SJCRH30 (cell line): ENCODE measurements at regions not wholly inside any gene's neighbourhood (a gene's known extent, or its start where the extent isn't known, plus 50 kb on each side); places are given as distances from the start of the nearest gene placed in this dataset.

ENCODE experiments used
- DNase-seq, 2 experiments: peaks; one replicate each; pipeline ENCODE4 v3.0.0-alpha.2; 2015 to 2020
- H3K27ac ChIP-seq: fragments of 250-450 bp; sonication (Bioruptor Pico); 2 replicates; pipeline ENCODE4 v1.5.1; 2020; ENCODE audit warnings: mild to moderate bottlenecking, moderate library complexity
- H3K27me3 ChIP-seq: fragments of 250-450 bp; sonication (Bioruptor Pico); 2 replicates; pipeline ENCODE4 v1.5.1; 2020; ENCODE audit warnings: mild to moderate bottlenecking, moderate library complexity
- H3K36me3 ChIP-seq: fragments of 250-450 bp; sonication (Bioruptor Pico); 2 replicates; pipeline ENCODE4 v1.5.1; 2020; ENCODE audit warnings: mild to moderate bottlenecking, moderate library complexity
- H3K4me1 ChIP-seq: fragments of 250-450 bp; sonication (Bioruptor Pico); 2 replicates; pipeline ENCODE4 v1.5.1; 2020; ENCODE audit warnings: mild to moderate bottlenecking, moderate library complexity
- H3K4me3 ChIP-seq: fragments of 250-450 bp; sonication (Bioruptor Pico); 2 replicates; pipeline ENCODE4 v1.5.1; 2020; ENCODE audit warnings: mild to moderate bottlenecking, moderate library complexity
- H3K9me3 ChIP-seq: fragments of 250-450 bp; sonication (Bioruptor Pico); replicated peaks from 2 replicates; pipeline ENCODE4 v1.5.1; 2020; ENCODE audit warnings: mild to moderate bottlenecking, moderate library complexity

DNA sequence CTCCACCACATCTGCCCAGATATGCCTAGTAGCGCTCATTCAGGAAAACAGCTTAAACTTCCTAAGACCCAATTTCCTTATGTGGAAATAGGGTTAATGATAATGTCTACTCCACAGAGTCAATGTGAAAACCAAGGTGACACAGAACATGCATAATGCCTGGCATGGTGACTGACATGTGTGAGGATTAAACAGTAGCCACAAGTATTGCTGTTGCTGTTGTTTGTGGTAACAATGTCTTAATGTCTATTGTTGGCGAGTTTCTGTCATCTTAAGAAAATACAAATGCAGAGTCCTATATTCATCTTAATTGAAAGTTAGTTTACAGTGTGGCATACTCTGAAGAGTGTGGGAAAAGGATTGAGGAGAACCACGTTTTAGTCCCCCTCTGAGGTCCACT, 75.6 kb upstream of the NGF start:
- H3K36me3 ChIP-seq: no peaks in the 10 kb centered on the region
- no peak overlapping the region for H3K4me3 ChIP-seq
- DNase-seq: no peak
- no peaks in the 10 kb centered on the region for H3K4me1 ChIP-seq
- H3K27ac ChIP-seq: no peak overlapping the region
- no peaks in the 10 kb centered on the region for H3K27me3 ChIP-seq
- no peaks in the 10 kb centered on the region for H3K9me3 ChIP-seq

DNA sequence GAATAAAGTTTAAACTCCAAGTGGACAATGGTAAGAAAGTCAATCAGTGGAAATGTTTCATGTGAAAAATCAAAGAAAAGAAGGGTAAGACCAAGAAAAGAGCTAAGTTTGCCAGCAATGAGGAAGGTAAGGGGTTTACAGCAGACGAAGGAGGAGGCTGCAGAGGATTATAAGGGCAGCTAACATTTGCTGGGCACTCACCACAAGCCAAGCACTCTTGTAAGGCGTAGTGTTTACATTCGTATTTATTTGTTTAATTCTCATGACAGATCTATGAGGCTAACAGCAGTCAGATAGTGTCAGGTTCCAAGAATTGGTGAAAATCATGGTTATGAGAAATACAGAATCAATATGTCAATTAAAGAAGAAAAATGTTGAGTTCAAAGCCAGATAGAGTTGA, 75.2 kb upstream of the NGF start:
- Histone ChIP-seq H3K36me3 (no peaks in the 10 kb centered on the region), H3K4me3 (no peak overlapping the region), H3K27ac (no peak overlapping the region), H3K9me3 (no peaks in the 10 kb centered on the region), H3K4me1 (no peaks in the 10 kb centered on the region), H3K27me3 (no peaks in the 10 kb centered on the region)
- no peak for DNase-seq

DNA sequence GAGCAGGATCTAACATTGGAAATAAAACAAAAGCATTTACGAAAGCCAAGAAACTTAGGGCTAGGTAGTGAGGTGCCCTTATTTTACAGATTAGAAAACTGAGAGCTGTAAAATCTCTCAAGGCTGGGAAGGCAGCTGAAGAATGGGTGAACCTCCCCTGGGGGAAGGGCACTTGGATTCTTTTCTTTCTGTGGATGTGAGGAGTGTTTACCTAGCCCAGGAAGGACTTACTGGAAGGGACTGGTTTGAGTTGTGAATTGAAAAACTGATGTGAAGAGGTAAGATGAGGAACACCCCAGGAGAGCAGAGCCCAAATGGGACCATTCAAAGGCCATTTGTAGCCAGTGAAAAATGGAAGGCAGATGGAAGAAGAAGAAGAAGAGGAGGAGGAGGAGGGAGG, 74.7 kb upstream of the NGF start:
- H3K4me1 ChIP-seq: no peaks in the 10 kb centered on the region
- H3K27me3 ChIP-seq: no peaks in the 10 kb centered on the region
- H3K4me3 ChIP-seq: no peak overlapping the region
- no peaks in the 10 kb centered on the region for H3K36me3 ChIP-seq
- H3K9me3 ChIP-seq: no peaks in the 10 kb centered on the region
- DNase-seq: no peak
- H3K27ac ChIP-seq: no peak overlapping the region

DNA sequence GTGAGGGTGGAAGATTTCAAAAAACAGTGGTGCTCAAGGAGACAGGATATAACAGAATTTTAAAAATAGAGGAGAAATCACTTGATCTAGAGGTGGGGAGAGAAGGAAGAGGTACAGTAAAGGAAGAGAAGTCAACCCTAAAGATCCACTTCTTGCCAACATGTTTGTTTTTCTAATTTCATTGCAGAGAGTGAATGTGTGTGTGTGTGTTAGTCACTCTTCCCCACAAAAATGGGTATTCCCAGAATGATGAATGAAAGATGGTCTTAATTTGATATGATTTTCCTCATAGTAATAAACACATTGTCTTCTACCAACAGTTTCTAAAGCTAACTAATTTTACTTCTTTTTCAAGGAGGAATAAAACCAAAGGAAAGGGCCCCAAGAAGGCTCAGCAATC, 74.2 kb upstream of the NGF start:
- H3K4me1 ChIP-seq: no peaks in the 10 kb centered on the region
- no peaks in the 10 kb centered on the region for H3K27me3 ChIP-seq
- no peak overlapping the region for H3K27ac ChIP-seq
- no peaks in the 10 kb centered on the region for H3K9me3 ChIP-seq
- H3K4me3 ChIP-seq: no peak overlapping the region
- no peaks in the 10 kb centered on the region for H3K36me3 ChIP-seq
- no peak for DNase-seq

DNA sequence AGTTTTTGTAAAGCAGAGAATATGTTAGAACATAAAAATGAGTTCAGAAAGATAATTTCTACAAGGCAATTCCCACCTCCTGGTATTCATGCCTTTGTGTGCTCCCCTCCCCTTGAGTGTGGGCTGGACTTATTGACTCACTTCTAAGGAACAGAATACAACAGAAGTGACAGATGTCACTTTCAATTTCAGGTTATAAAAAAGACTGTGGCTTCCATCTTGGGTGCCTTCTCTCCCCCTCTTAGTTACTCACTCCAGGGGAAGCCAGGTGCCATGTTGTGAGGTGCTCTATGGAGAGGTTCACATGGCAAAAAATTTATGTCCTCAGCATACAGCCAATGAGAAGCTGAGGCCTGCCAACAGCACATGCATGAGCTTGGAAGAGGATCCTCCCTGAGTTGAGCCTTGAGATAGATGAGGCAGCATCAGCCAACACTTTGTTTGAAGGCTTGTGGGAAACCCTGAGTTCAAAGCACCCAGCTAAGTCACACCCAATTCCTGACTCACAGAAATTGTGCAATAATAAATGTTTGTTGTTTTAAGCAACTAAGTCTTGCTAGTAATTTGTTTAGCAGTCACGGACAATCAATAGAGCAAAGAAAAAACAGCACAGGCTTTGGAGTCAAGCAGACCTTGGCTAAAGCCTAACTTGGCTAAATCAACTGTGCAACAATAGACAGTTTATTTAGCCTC, 73.5 kb upstream of the NGF start:
- DNase-seq: no peak
- Histone ChIP-seq H3K4me1 (no peaks in the 10 kb centered on the region), H3K27me3 (no peaks in the 10 kb centered on the region), H3K9me3 (no peaks in the 10 kb centered on the region), H3K4me3 (no peak overlapping the region), H3K27ac (no peak overlapping the region), H3K36me3 (no peaks in the 10 kb centered on the region)

DNA sequence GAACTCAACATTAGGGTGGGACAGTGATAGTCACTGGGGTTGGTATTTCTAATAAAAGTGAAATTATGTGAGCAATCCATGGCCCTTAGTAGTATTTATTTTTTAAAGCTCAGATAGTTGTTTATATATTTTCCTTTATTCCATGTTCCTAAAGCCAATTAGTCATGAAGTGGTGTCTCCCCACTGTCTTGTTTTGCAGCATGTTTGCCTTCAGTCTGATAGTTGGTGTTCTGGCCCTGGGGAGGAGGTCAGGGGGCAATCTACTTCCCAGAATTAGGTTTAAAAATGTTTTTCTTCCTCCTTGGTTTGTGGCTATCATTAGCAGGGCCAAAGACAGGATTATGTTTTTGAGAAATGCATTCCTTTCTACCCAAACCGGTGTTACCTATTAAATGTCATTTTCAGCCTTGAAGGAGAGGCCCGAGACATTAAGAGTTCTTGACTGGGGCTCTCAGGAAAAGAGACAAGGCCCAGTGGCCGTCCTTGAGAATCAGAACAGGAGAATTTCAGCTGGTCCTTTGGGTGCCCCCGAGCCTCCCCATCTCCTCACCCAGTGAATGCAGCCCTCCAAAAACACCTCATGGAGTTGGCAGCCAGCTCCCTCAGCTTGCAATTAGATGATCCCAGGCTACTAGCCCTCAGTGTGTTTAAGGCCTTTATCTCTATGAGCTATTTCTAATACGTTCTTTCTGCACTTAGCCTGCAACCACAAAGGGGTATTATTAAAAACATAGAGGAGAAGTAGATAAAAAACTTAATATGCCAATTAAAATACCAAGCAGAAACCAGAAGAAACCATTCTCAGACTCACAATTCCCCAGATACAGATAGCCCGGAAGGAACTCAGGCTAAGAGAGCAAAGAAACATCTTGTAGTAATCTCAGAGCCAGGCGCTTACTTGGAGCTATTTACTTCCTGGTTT, 71.3 kb upstream of the NGF start:
- Histone ChIP-seq H3K4me1 (no peaks in the 10 kb centered on the region), H3K9me3 (no peaks in the 10 kb centered on the region), H3K27me3 (no peaks in the 10 kb centered on the region), H3K27ac (no peak overlapping the region), H3K36me3 (no peaks in the 10 kb centered on the region), H3K4me3 (no peak overlapping the region)
- no peak for DNase-seq

DNA sequence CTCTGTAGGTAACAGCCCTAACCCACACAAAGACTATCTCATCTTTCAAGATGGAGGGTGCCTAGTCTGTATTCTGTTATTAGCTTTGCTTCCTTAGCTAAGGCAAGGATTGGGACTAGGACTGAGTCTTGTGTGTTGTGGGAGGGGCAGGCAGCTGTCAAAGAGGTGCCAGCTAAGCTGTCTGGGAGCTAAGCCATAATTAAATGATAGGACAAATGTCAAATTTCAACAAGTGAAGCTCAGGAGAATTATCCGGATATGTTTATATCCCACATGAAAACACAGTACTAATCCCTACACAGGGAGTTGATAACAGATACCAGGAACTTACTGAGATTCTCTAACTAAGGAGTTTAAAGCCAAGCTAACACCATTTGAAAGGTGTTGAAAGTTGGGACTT, 70.5 kb upstream of the NGF start:
- no peak for DNase-seq
- no peak overlapping the region for H3K4me3 ChIP-seq
- H3K4me1 ChIP-seq: no peaks in the 10 kb centered on the region
- no peaks in the 10 kb centered on the region for H3K27me3 ChIP-seq
- H3K27ac ChIP-seq: no peak overlapping the region
- H3K36me3 ChIP-seq: no peaks in the 10 kb centered on the region
- no peaks in the 10 kb centered on the region for H3K9me3 ChIP-seq

DNA sequence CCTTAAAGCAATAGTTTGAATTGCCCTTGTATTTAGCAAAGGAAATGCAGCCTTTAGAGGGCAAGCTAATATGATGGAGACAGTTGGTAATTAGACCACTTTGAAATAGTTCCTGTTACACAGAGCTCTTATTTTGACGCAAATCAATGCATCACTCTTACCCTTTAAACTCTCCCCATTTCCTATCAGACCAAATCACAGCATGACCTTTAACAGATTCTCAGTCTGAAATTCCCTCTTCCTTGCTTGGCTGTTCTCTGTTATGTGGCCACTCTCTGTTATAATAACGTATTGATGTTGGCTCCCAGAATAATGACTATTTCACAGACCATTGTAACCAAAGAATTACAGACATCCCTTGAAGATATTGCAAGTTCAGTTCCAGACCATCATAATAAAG, 66.9 kb upstream of the NGF start:
- Histone ChIP-seq H3K27me3 (no peaks in the 10 kb centered on the region), H3K4me3 (no peak overlapping the region), H3K9me3 (no peaks in the 10 kb centered on the region), H3K4me1 (no peaks in the 10 kb centered on the region), H3K27ac (no peak overlapping the region), H3K36me3 (no peaks in the 10 kb centered on the region)
- no peak for DNase-seq

DNA sequence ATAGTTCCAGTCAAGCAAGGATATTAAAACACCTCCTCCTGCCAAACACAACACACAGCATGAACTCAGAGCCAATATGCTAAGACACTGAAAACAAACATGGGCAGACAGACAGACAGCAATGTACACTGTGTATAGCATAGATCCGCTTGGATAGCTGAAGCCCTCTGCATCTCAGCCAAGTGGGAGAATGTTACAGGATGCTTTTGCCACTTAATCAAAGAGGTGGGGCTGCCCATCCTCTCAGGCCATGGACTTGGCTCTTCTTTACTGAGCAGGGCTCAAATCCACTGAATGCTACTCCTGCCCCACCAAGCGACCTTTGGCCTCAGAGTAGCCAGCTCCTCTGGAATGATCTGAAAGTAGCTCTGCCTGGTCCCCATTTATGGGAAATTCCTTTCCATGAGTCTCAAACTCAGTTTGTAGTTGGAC, 64.7 kb upstream of the NGF start:
- no peaks in the 10 kb centered on the region for H3K4me1 ChIP-seq
- no peak overlapping the region for H3K4me3 ChIP-seq
- no peaks in the 10 kb centered on the region for H3K27me3 ChIP-seq
- H3K9me3 ChIP-seq: no peaks in the 10 kb centered on the region
- H3K27ac ChIP-seq: no peak overlapping the region
- H3K36me3 ChIP-seq: no peaks in the 10 kb centered on the region
- DNase-seq: no peak

DNA sequence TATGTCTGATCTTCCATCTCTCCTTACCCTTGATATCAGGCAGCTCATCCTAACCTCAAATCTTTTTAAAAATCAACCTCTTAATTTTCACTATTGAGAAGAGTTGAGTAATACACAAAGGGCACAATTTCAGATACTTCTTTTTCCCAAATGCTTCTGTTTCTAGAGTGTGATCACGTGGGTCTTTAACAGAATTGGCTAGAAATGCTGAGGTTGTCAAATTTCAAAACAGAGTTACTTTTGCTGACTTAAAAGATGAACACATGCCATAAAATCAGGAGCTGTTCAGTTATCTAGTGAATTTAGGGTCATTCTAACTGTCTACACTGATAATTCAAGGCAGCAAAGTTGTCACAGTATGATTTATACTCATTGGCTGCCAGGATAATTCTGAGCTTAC, 63.6 kb upstream of the NGF start:
- Histone ChIP-seq H3K36me3 (no peaks in the 10 kb centered on the region), H3K27me3 (no peaks in the 10 kb centered on the region), H3K27ac (no peak overlapping the region), H3K4me3 (no peak overlapping the region), H3K4me1 (no peaks in the 10 kb centered on the region), H3K9me3 (no peaks in the 10 kb centered on the region)
- no peak for DNase-seq

DNA sequence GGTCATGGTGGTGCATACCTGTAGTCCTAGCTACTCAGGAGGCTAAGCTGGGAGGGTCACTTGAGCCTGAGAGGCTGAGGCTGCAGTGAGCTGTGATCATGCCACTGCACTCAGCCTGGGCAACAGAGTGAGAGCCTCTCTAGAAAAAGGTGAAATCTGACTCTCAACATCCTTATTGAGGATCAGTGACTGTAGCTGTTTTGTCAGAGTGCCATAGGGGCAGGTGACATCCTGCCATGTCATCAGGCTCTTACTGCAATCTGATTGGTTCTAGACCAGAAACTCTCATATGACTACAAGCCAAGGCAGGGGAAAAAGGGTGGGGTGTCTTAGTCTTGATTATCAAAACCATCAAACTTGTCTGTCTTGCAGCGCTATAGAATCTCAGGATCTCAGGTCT, 62.8 kb upstream of the NGF start:
- peak in 1 of 2 experiments; percentile 4 for DNase-seq
- H3K36me3 ChIP-seq: no peaks in the 10 kb centered on the region
- H3K4me1 ChIP-seq: no peaks in the 10 kb centered on the region
- no peaks in the 10 kb centered on the region for H3K27me3 ChIP-seq
- no peak overlapping the region for H3K4me3 ChIP-seq
- no peaks in the 10 kb centered on the region for H3K9me3 ChIP-seq
- H3K27ac ChIP-seq: no peak overlapping the region

DNA sequence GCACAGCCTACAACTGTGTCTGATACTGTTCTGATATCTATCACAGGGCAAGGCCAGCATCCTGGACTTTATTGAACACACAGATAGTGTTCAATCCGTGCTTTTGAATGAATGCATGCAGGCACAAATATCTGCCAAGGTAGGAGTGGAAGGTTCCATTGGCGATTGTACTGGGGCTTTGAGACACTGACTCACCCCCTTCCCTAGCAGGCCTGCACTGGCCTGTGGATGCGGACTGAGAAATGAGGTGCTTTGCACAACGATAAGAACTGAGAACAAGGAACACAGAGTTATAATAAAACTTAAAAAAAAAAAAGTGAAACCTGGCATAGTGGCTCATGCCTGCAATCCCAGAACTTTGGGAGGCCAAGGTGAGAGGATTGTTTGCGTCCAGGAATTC, 62.4 kb upstream of the NGF start:
- H3K4me3 ChIP-seq: no peak overlapping the region
- no peaks in the 10 kb centered on the region for H3K36me3 ChIP-seq

DNA sequence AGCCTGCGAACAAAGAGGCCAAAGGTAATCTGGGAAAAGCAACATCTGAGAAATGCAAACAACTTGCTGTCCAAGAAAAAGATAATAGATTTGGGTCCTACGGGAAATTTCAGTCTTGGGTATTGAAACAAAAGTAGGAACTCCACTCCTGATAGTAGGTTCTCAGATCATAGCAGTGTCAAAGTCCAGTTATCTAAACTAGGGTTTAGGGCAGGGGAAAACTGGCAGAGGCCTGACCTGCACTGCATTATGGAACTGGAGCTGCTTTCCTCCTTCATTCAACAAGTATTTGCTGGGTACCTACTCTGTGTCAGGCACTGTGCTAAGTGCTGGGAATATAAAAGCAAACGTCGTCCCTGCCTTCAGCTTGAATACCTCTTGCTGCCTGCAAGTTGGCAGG, 60.7 kb upstream of the NGF start:
- Histone ChIP-seq H3K4me3 (no peak overlapping the region), H3K9me3 (no peaks in the 10 kb centered on the region), H3K36me3 (no peaks in the 10 kb centered on the region), H3K27ac (no peak overlapping the region), H3K27me3 (no peaks in the 10 kb centered on the region), H3K4me1 (no peaks in the 10 kb centered on the region)
- DNase-seq: no peak

More for the DNA sequence above, 62.4 kb upstream of the NGF start:
- Histone ChIP-seq H3K9me3 (no peaks in the 10 kb centered on the region), H3K4me1 (no peaks in the 10 kb centered on the region), H3K27me3 (no peaks in the 10 kb centered on the region), H3K27ac (no peak overlapping the region)
- no peak for DNase-seq
